Astrocyte (in vitro differentiated cells and primary cell): ENCODE measurements at regions not wholly inside any gene's neighbourhood (a gene's known extent, or its start where the extent isn't known, plus 50 kb on each side); places are given as distances from the start of the nearest gene placed in this dataset.

Experiments used
- DNase-seq: peaks from one replicate; pipeline ENCODE4 v3.0.0-alpha.2; 2010; ENCODE audit warnings: low read depth
- FAIRE-seq: peaks from 2 replicates; lab custom pipeline; 2011; peaks lifted over from hg19 to GRCh38; lab: Jason Lieb, UNC
- H2AFZ ChIP-seq: 2 replicates; pipeline ENCODE4 v1.6.0; 2012; ENCODE audit warnings: low read depth, low read length, inconsistent platforms
- H3K27ac ChIP-seq: 2 replicates; pipeline ENCODE4 v1.5.1; 2011; ENCODE audit warnings: low read depth, low read length, inconsistent platforms
- H3K27me3 ChIP-seq: 2 replicates; pipeline ENCODE4 v1.6.0; 2011; ENCODE audit warnings: low read length, inconsistent platforms; ENCODE audit not compliant: insufficient read depth
- H3K36me3 ChIP-seq: 2 replicates; pipeline ENCODE4 v1.5.1; 2011; ENCODE audit warnings: low read length, inconsistent platforms; ENCODE audit not compliant: insufficient read depth
- H3K4me1 ChIP-seq: 2 replicates; pipeline ENCODE4 v1.5.1; 2011; ENCODE audit warnings: low read length, inconsistent platforms; ENCODE audit not compliant: insufficient read depth
- H3K4me2 ChIP-seq: 2 replicates; pipeline ENCODE4 v1.6.0; 2012; ENCODE audit warnings: low read length, inconsistent platforms
- H3K4me3 ChIP-seq: 2 replicates; pipeline ENCODE4 v1.5.1; 2011; ENCODE audit warnings: low read depth, mild to moderate bottlenecking, low read length, inconsistent platforms; ENCODE audit not compliant: insufficient read depth
- H3K79me2 ChIP-seq: 2 replicates; pipeline ENCODE4 v1.6.0; 2012; ENCODE audit warnings: mild to moderate bottlenecking, low read length, inconsistent platforms; ENCODE audit not compliant: insufficient read depth
- H3K9ac ChIP-seq: 2 replicates; pipeline ENCODE4 v1.6.0; 2012; ENCODE audit warnings: mild to moderate bottlenecking, low read length, inconsistent platforms
- H3K9me3 ChIP-seq: 2 replicates; pipeline ENCODE4 v1.5.1; 2012; ENCODE audit warnings: low read depth, mild to moderate bottlenecking, low read length, inconsistent platforms; ENCODE audit not compliant: insufficient read depth
- H4K20me1 ChIP-seq: 2 replicates; pipeline ENCODE4 v1.6.0; 2012; ENCODE audit warnings: low read length, inconsistent platforms; ENCODE audit not compliant: insufficient read depth
- H3K27ac Mint-ChIP-seq: one replicate; pipeline ENCODE4 v1.8.0; 2021; ENCODE audit warnings: mild to moderate bottlenecking, mixed read lengths; ENCODE audit not compliant: unreplicated experiment
- H3K27me3 Mint-ChIP-seq: one replicate; pipeline ENCODE4 v1.8.0; 2021; ENCODE audit warnings: low read depth, mixed read lengths; ENCODE audit not compliant: unreplicated experiment
- H3K36me3 Mint-ChIP-seq: one replicate; pipeline ENCODE4 v1.8.0; 2021; ENCODE audit warnings: low read depth, mixed read lengths; ENCODE audit not compliant: unreplicated experiment
- H3K4me1 Mint-ChIP-seq: one replicate; pipeline ENCODE4 v1.8.0; 2021; ENCODE audit warnings: low read depth, mixed read lengths; ENCODE audit not compliant: unreplicated experiment
- H3K4me3 Mint-ChIP-seq: one replicate; pipeline ENCODE4 v1.8.0; 2021; ENCODE audit warnings: mild to moderate bottlenecking, moderate library complexity, mixed read lengths; ENCODE audit not compliant: unreplicated experiment
- H3K9me3 Mint-ChIP-seq: one replicate; pipeline ENCODE4 v1.8.0; 2021; ENCODE audit warnings: mild to moderate bottlenecking, mixed read lengths; ENCODE audit not compliant: unreplicated experiment
- EZH2 ChIP-seq: IDR thresholded peaks from 2 replicates; pipeline ENCODE4 v1.6.1; 2012; ENCODE audit warnings: mild to moderate bottlenecking, low read length, inconsistent platforms; ENCODE audit not compliant: insufficient read depth
- TF ChIP-seq, protein P1 (sequence below): IDR thresholded peaks from 2 replicates; pipeline ENCODE4 v1.5.1; 2011; ENCODE audit warnings: low read depth, mild to moderate bottlenecking, inconsistent platforms, low read length, moderate library complexity; ENCODE audit not compliant: insufficient read depth

DNA sequence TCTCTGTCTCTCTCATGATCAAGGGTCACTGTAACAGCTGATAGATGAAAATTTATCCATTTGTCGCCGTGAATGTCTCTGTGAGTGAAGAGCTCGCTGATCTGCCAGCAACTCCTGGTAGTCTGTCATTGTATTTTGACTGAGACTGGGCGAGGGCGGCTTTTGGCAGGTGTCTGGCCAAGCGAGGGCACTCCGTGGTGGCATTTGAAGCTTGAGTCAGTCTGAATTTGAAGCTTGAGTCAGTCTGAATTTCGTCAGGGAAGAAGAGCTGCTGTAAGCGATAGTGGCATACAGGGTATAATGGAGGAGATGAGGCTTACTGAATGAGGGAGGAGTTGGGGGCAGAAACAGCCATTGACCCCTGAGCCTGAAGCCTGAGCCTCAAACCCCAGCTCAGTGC is 56.8 kb upstream of the FAM181A start:
- Histone ChIP-seq H3K79me2 (no peaks in the 10 kb centered on the region), H3K27me3 (no peaks in the 10 kb centered on the region), H3K9me3 (no peaks in the 10 kb centered on the region), H3K9ac (no peak overlapping the region), H3K4me3 (no peak overlapping the region), H3K27ac (no peak overlapping the region), H3K4me2 (no peak overlapping the region), H2AFZ (no peak overlapping the region), H3K4me1 (no peaks in the 10 kb centered on the region), H3K36me3 (no peaks in the 10 kb centered on the region), H4K20me1 (no peaks in the 10 kb centered on the region)
- no peak overlapping the region for H3K27ac Mint-ChIP-seq
- no peaks in the 10 kb centered on the region for H3K36me3 Mint-ChIP-seq
- peaks cover 10% of the 10 kb centered on the region for H3K9me3 Mint-ChIP-seq
- TF ChIP-seq, protein P1, sequence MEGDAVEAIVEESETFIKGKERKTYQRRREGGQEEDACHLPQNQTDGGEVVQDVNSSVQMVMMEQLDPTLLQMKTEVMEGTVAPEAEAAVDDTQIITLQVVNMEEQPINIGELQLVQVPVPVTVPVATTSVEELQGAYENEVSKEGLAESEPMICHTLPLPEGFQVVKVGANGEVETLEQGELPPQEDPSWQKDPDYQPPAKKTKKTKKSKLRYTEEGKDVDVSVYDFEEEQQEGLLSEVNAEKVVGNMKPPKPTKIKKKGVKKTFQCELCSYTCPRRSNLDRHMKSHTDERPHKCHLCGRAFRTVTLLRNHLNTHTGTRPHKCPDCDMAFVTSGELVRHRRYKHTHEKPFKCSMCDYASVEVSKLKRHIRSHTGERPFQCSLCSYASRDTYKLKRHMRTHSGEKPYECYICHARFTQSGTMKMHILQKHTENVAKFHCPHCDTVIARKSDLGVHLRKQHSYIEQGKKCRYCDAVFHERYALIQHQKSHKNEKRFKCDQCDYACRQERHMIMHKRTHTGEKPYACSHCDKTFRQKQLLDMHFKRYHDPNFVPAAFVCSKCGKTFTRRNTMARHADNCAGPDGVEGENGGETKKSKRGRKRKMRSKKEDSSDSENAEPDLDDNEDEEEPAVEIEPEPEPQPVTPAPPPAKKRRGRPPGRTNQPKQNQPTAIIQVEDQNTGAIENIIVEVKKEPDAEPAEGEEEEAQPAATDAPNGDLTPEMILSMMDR: no peak
- no peak for TF ChIP-seq EZH2
- H3K27me3 Mint-ChIP-seq: peaks cover 48% of the 10 kb centered on the region
- H3K4me3 Mint-ChIP-seq: no peak overlapping the region
- H3K4me1 Mint-ChIP-seq: no peaks in the 10 kb centered on the region
- DNase-seq (no peak), FAIRE-seq (no peak)

DNA sequence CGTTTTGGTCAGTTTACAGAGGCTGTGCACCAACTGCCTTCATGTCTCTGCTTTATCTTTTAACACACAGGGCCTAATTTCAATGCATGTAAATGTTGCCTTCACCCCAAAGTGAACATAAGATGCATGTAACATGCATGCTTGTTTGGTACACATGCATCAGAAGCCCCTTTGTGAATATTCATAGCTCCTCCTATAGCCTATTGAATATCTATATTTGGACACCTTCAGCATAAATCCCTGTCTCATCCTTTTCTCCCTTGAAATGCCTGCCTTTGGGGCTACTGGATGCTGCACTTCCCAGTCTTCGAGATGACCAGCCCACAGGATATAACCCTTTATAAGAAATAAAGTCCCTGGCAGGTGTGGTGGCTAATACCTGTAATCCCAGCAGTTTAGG is 57.7 kb upstream of the FAM181A start:
- Histone ChIP-seq H3K9me3 (no peaks in the 10 kb centered on the region), H2AFZ (no peak overlapping the region), H3K79me2 (no peaks in the 10 kb centered on the region), H3K4me3 (no peak overlapping the region), H3K4me2 (no peak overlapping the region), H3K9ac (no peak overlapping the region), H4K20me1 (no peaks in the 10 kb centered on the region), H3K27ac (no peak overlapping the region), H3K27me3 (no peaks in the 10 kb centered on the region), H3K36me3 (no peaks in the 10 kb centered on the region), H3K4me1 (no peaks in the 10 kb centered on the region)
- Mint-ChIP-seq H3K9me3 (peaks cover 10% of the 10 kb centered on the region), H3K36me3 (no peaks in the 10 kb centered on the region), H3K4me3 (no peak overlapping the region), H3K27me3 (peaks cover 52% of the 10 kb centered on the region), H3K27ac (no peak overlapping the region), H3K4me1 (no peaks in the 10 kb centered on the region)
- FAIRE-seq (no peak), DNase-seq (no peak)
- TF ChIP-seq, protein P1: no peak
- TF ChIP-seq EZH2: no peak

DNA sequence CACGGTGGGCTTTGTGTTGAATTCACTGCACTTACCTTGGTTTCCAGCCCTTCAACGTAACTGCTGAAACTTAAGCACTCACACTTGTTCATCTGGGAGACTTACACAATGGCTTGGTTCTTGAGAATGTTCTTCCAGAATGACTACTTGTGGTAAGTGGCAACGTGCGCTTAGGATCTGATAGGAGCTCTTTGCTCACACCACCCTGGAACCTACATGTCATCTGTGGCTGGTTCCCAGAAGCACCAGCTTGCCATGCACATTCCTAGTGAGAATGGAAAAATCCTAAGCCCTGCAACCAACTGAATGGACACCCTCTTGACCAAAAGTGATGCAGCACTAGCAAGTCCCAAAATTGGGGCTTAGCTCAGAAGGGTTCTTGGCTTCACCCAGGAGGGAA is 59.0 kb upstream of the FAM181A start:
- no peak overlapping the region for H3K4me3 ChIP-seq
- no peaks in the 10 kb centered on the region for H3K4me1 Mint-ChIP-seq
- TF ChIP-seq EZH2: no peak
- TF ChIP-seq, protein P1: no peak
- H3K27me3 ChIP-seq: no peaks in the 10 kb centered on the region
- H3K9me3 ChIP-seq: no peaks in the 10 kb centered on the region
- no peak overlapping the region for H3K4me2 ChIP-seq
- H3K4me3 Mint-ChIP-seq: no peak overlapping the region
- peaks cover 45% of the 10 kb centered on the region for H3K27me3 Mint-ChIP-seq
- no peaks in the 10 kb centered on the region for H3K4me1 ChIP-seq
- FAIRE-seq (no peak), DNase-seq (no peak)
- H3K9me3 Mint-ChIP-seq: peaks cover 5% of the 10 kb centered on the region
- no peaks in the 10 kb centered on the region for H3K36me3 ChIP-seq
- H4K20me1 ChIP-seq: no peaks in the 10 kb centered on the region
- no peaks in the 10 kb centered on the region for H3K79me2 ChIP-seq
- H3K9ac ChIP-seq: no peak overlapping the region
- no peak overlapping the region for H3K27ac Mint-ChIP-seq
- no peak overlapping the region for H2AFZ ChIP-seq
- H3K36me3 Mint-ChIP-seq: no peaks in the 10 kb centered on the region
- H3K27ac ChIP-seq: no peak overlapping the region
